Lower leg skin (tissue), 3 donors: ENCODE measurements at regions not wholly inside any gene's neighbourhood (a gene's known extent, or its start where the extent isn't known, plus 50 kb on each side); places are given as distances from the start of the nearest gene placed in this dataset.

Source experiments
- POLR2A ChIP-seq, 2 donors: fragments of 450-650 bp; IDR thresholded peaks; one replicate each; pipeline ENCODE4 v1.6.1; 2016 to 2017; ENCODE audit warnings: antibody characterized with exemption in 2 of 2, mild to moderate bottlenecking in 1 of 2, moderate library complexity in 1 of 2
- TF ChIP-seq, protein P1 (sequence below), 3 donors: fragments of 450-650 bp; IDR thresholded peaks; one replicate each; pipeline ENCODE4 v1.5.1; 2016; ENCODE audit warnings: antibody characterized with exemption in 3 of 3, mild to moderate bottlenecking in 3 of 3, moderate library complexity in 2 of 3

DNA sequence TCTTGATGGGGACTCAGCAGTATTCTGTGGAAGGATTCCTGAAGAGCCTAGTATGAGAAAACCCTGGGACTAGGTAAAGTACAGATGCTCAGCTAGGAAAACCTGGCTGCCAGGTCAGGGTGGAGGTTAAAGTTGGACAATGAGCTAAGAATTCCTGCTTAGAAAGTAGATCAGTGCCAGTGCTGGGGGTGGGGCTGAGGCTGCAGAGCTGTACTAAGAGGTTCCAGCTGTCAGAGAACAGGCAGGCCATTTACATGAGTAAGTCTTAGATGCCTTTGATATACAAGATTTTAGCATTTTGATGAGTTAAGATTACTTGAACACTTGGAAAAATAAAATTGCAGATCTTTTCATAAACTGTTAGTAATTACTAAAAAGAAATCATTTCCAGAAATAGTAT, 332.3 kb upstream of the NUDT12 start:
- TF ChIP-seq, protein P1, sequence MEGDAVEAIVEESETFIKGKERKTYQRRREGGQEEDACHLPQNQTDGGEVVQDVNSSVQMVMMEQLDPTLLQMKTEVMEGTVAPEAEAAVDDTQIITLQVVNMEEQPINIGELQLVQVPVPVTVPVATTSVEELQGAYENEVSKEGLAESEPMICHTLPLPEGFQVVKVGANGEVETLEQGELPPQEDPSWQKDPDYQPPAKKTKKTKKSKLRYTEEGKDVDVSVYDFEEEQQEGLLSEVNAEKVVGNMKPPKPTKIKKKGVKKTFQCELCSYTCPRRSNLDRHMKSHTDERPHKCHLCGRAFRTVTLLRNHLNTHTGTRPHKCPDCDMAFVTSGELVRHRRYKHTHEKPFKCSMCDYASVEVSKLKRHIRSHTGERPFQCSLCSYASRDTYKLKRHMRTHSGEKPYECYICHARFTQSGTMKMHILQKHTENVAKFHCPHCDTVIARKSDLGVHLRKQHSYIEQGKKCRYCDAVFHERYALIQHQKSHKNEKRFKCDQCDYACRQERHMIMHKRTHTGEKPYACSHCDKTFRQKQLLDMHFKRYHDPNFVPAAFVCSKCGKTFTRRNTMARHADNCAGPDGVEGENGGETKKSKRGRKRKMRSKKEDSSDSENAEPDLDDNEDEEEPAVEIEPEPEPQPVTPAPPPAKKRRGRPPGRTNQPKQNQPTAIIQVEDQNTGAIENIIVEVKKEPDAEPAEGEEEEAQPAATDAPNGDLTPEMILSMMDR (IDR thresholded peaks at IDR 0.05), result no peak
- no peak for TF ChIP-seq POLR2A (IDR thresholded peaks at IDR 0.05)
